GM12878 (cell line): ENCODE measurements at regions not wholly inside any gene's neighbourhood (a gene's known extent, or its start where the extent isn't known, plus 50 kb on each side); places are given as distances from the start of the nearest gene placed in this dataset.

Experiments
- ATAC-seq: fragments of 200-7000 bp; cut with Tn5 transposase; 3 replicates; pipeline ENCODE4 v1.9.1; 2020; ENCODE audit warnings: mild to moderate bottlenecking, moderate library complexity
- BruUV-seq: library from RNA; stranded (reverse); fragments of 400-500 nt; replicated peaks from 2 replicates; lab custom pipeline; 2021; lab: Mats Ljungman, UMichigan
- CTCF ChIA-PET: fragments of 300-600 bp; sonication (Branson Sonifier 250); formaldehyde crosslinking; extraction: SDS; loops from one replicate; lab custom pipeline; 2021; ENCODE audit warnings: inconsistent platforms; lab: Yijun Ruan, JAX
- POLR2A ChIA-PET: fragments of 350-600 bp; formaldehyde crosslinking; extraction: SDS; loops from one replicate; lab custom pipeline; 2021; ENCODE audit warnings: inconsistent platforms; lab: Charles Lee
- RAD21 ChIA-PET: fragments of 300-600 bp; sonication (Branson Sonifier 250); formaldehyde crosslinking; loops from one replicate; lab custom pipeline; 2023; ENCODE audit warnings: antibody characterized with exemption; ENCODE audit not compliant: unreplicated experiment; lab: Charles Lee
- SMC1A ChIA-PET: fragments of 300-600 bp; sonication (Branson Sonifier 250); formaldehyde crosslinking; loops from one replicate; lab custom pipeline; 2023; ENCODE audit not compliant: unreplicated experiment, uncharacterized antibody; lab: Charles Lee
- DNase-seq: peaks from one replicate; pipeline ENCODE4 v3.0.0-alpha.2; 2011; ENCODE audit warnings: low read depth, low spot score
- FAIRE-seq: peaks from 3 replicates; lab custom pipeline; 2011; peaks lifted over from hg19 to GRCh38; lab: Jason Lieb, UNC
- H2AFZ ChIP-seq: 2 replicates; pipeline ENCODE4 v1.6.0; 2011; ENCODE audit warnings: low read depth, low read length, control low read depth; ENCODE audit not compliant: control insufficient read depth
- H3K27ac ChIP-seq: 2 replicates; pipeline ENCODE4 v1.5.1; 2011; ENCODE audit warnings: control low read depth; ENCODE audit not compliant: control insufficient read depth, insufficient read depth
- H3K27me3 ChIP-seq, 2 experiments: replicated peaks in 1 of 2; 2 replicates each; pipeline versions ENCODE4 v1.6.0 to v1.6.1; 2011; ENCODE audit warnings: low read length in 1 of 2; ENCODE audit not compliant: control insufficient read depth in 2 of 2, insufficient read depth in 2 of 2
- H3K36me3 ChIP-seq, 2 experiments: 2 replicates each; pipeline ENCODE4 v1.5.1; 2011; ENCODE audit warnings: low read length in 1 of 2; ENCODE audit not compliant: control insufficient read depth in 2 of 2, insufficient read depth in 2 of 2
- H3K4me1 ChIP-seq: 2 replicates; pipeline ENCODE4 v1.6.1; 2011; ENCODE audit warnings: mild to moderate bottlenecking, low read length, moderate library complexity, mixed read lengths; ENCODE audit not compliant: control insufficient read depth, insufficient read depth
- H3K4me2 ChIP-seq: 2 replicates; pipeline ENCODE4 v1.6.0; 2011; ENCODE audit warnings: control low read depth; ENCODE audit not compliant: control insufficient read depth, insufficient read depth
- H3K4me3 ChIP-seq: fragments of 200-600 bp; sonication (generic); 2 replicates; pipeline ENCODE4 v1.5.1; 2016
- H3K79me2 ChIP-seq: 2 replicates; pipeline ENCODE4 v1.6.0; 2011; ENCODE audit warnings: low read length; ENCODE audit not compliant: control insufficient read depth, insufficient read depth
- H3K9ac ChIP-seq: 2 replicates; pipeline ENCODE4 v1.8.0; 2011; ENCODE audit warnings: low read length, control low read depth, mixed read lengths; ENCODE audit not compliant: control insufficient read depth, insufficient read depth
- H3K9me3 ChIP-seq: replicated peaks from 3 replicates; pipeline ENCODE4 v1.5.1; 2011; ENCODE audit warnings: mild to moderate bottlenecking, low read length; ENCODE audit not compliant: control insufficient read depth, insufficient read depth
- H4K20me1 ChIP-seq: 2 replicates; pipeline ENCODE4 v1.6.0; 2011; ENCODE audit not compliant: control insufficient read depth, insufficient read depth
- ASH2L ChIP-seq: fragments of 300-600, 200-600 bp; sonication (generic); IDR thresholded peaks from 2 replicates; pipeline ENCODE4 v1.6.1; 2017; ENCODE audit warnings: low read depth, mild to moderate bottlenecking, borderline replicate concordance
- BCLAF1 ChIP-seq: fragments of 450-650 bp; IDR thresholded peaks from 2 replicates; pipeline ENCODE4 v1.6.1; 2017; ENCODE audit warnings: antibody characterized with exemption, mild to moderate bottlenecking, moderate library complexity
- BMI1 ChIP-seq: fragments of 450-650 bp; IDR thresholded peaks from 2 replicates; pipeline ENCODE4 v1.6.1; 2016; ENCODE audit warnings: mild to moderate bottlenecking, moderate library complexity, borderline replicate concordance
- CBFB ChIP-seq: IDR thresholded peaks from 2 replicates; pipeline ENCODE4 v1.6.1; 2016; ENCODE audit warnings: antibody characterized with exemption, low read depth
- CREM ChIP-seq: IDR thresholded peaks from 2 replicates; pipeline ENCODE4 v1.6.1; 2014; ENCODE audit warnings: antibody characterized with exemption, low read depth
- HCFC1 ChIP-seq: fragments of 150-350 bp; IDR thresholded peaks from 2 replicates; pipeline ENCODE4 v1.6.1; 2014; ENCODE audit warnings: low read length
- KLF5 ChIP-seq: fragments of 450-650 bp; IDR thresholded peaks from 2 replicates; pipeline ENCODE4 v1.6.1; 2014; ENCODE audit warnings: mild to moderate bottlenecking; ENCODE audit not compliant: partially characterized antibody
- NBN ChIP-seq: fragments of 450-650 bp; IDR thresholded peaks from 2 replicates; pipeline ENCODE4 v1.6.1; 2016
- PML ChIP-seq: IDR thresholded peaks from 2 replicates; pipeline ENCODE4 v1.6.1; 2012; ENCODE audit warnings: low read length, inconsistent platforms
- WGBS: methylation state at CpG from one replicate; pipeline ENCODE4 v1.1.6; 2016; ENCODE audit warnings: low lambda C conversion rate; ENCODE audit not compliant: insufficient replicate concordance, insufficient coverage; ENCODE audit errors: missing lambda C conversion rate; 5-methylcytosine and 5-hydroxymethylcytosine counted together
- in situ Hi-C: fragments of 300-500 bp; cut with MboI; formaldehyde crosslinking; loops from 9 replicates; pipeline ENCODE4 v1.14.3; 2018; ENCODE audit warnings: mixed read lengths
- intact Hi-C: fragments of 100-400 bp; cut with micrococcal nuclease; formaldehyde crosslinking; loops from one replicate; pipeline ENCODE4 v1.14.2; 2022; ENCODE audit not compliant: unreplicated experiment

- intact Hi-C loops, result no loop called here
- Histone ChIP-seq H3K79me2 (no peaks in the 10 kb centered on the region), H3K9me3 (no peaks in the 10 kb centered on the region), H3K36me3 (no peaks in the 10 kb centered on the region), H3K4me3 (no peak overlapping the region), H3K9ac (no peak overlapping the region), H3K4me2 (no peak overlapping the region), H3K4me1 (no peaks in the 10 kb centered on the region), H2AFZ (no peak overlapping the region), H3K27ac (no peak overlapping the region), H3K27me3 (no peaks in the 10 kb centered on the region), H4K20me1 (no peaks in the 10 kb centered on the region)
- CTCF ChIA-PET, result interaction anchor here (1.1 kb wide), 1 partner anchor 9 kb away, joined by 5 read pairs; no protein-coding TSS in a partner anchor
- in situ Hi-C loops, result no loop called here
- no peak for FAIRE-seq
- no peak for DNase-seq
- SMC1A ChIA-PET, result interaction anchor here (1.7 kb wide), 1 partner anchor 14 kb away, joined by 3 read pairs; no protein-coding TSS in a partner anchor
- TF ChIP-seq NBN (no peak), CBFB (no peak), ASH2L (no peak), BCLAF1 (no peak), BMI1 (no peak), PML (no peak), CREM (no peak), KLF5 (no peak), HCFC1 (no peak)
- RAD21 ChIA-PET, result interaction anchor here (1.0 kb wide), 1 partner anchor 9 kb away, joined by 3 read pairs; no protein-coding TSS in a partner anchor
- POLR2A ChIA-PET, result no interaction called here
- no peak for ATAC-seq
- no TSS peak for BruUV-seq
- WGBS, result 5% methylated on average over 8 of the region's 8 CpGs
Observed at GRCh38 chrX:125757794-125758564, 408.1 kb downstream of the DCAF12L2 start.
